PC-3 (cell line): ENCODE measurements at regions not wholly inside any gene's neighbourhood (a gene's known extent, or its start where the extent isn't known, plus 50 kb on each side); places are given as distances from the start of the nearest gene placed in this dataset.
"Not testable (repeated sequence)": the region's sequence is repeated elsewhere in the genome, so short reads cannot be mapped to it uniquely, and the experiment has no call there.

ENCODE experiments used
- ATAC-seq: fragments of 200-7000 bp; cut with Tn5 transposase; 2 replicates; pipeline ENCODE4 v1.9.1; 2020; ENCODE audit warnings: mild to moderate bottlenecking, moderate library complexity
- BruUV-seq: library from RNA; stranded (reverse); fragments of 400-500 nt; replicated peaks from 2 replicates; lab custom pipeline; 2021; lab: Mats Ljungman, UMichigan
- CTCF ChIA-PET: fragments of 300-600 bp; sonication (Branson Sonifier 250); formaldehyde crosslinking; loops from one replicate; lab custom pipeline; 2022; ENCODE audit warnings: antibody characterized with exemption; lab: Charles Lee
- POLR2A ChIA-PET: fragments of 300-600 bp; sonication (Branson Sonifier 250); formaldehyde crosslinking; loops from one replicate; lab custom pipeline; 2022; ENCODE audit warnings: antibody characterized with exemption; ENCODE audit not compliant: unreplicated experiment; lab: Charles Lee
- DNase-seq: peaks from one replicate; pipeline ENCODE4 v3.0.0-alpha.2; 2015
- H2AFZ ChIP-seq: fragments of 300-600 bp; sonication (generic); 2 replicates; pipeline ENCODE4 v1.6.0; 2016; ENCODE audit warnings: antibody characterized with exemption, low read length
- H3F3A ChIP-seq: fragments of 300-600 bp; sonication (generic); one replicate; pipeline ENCODE4 v1.6.0; 2017; ENCODE audit warnings: antibody characterized with exemption, low read length, control low read depth, mild to moderate bottlenecking; ENCODE audit not compliant: unreplicated experiment
- H3K27ac ChIP-seq: fragments of 300-600 bp; sonication (generic); 2 replicates; pipeline ENCODE4 v1.5.1; 2016; ENCODE audit warnings: mild to moderate bottlenecking, low read length
- H3K27me3 ChIP-seq: fragments of 300-600 bp; sonication (generic); 2 replicates; pipeline ENCODE4 v1.6.1; 2016; ENCODE audit warnings: low read length, mixed read lengths
- H3K36me3 ChIP-seq: fragments of 300-600 bp; sonication (generic); 2 replicates; pipeline ENCODE4 v1.6.1; 2016; ENCODE audit warnings: low read depth, mixed run types, low read length, mixed read lengths
- H3K4me1 ChIP-seq: fragments of 300-600 bp; sonication (generic); 2 replicates; pipeline ENCODE4 v1.5.1; 2016; ENCODE audit warnings: low read length; ENCODE audit not compliant: insufficient read depth
- H3K4me2 ChIP-seq: fragments of 300-600 bp; sonication (generic); 2 replicates; pipeline ENCODE4 v1.6.0; 2016; ENCODE audit warnings: low read length
- H3K4me3 ChIP-seq: fragments of 300-600 bp; sonication (generic); 2 replicates; pipeline ENCODE4 v1.5.1; 2016; ENCODE audit warnings: mild to moderate bottlenecking, low read length, mixed read lengths
- H3K79me2 ChIP-seq: fragments of 300-600 bp; sonication (generic); 2 replicates; pipeline ENCODE4 v1.6.1; 2017; ENCODE audit warnings: low read length, mixed read lengths
- H3K9ac ChIP-seq: fragments of 300-600 bp; sonication (generic); 2 replicates; pipeline ENCODE4 v1.6.0; 2016; ENCODE audit warnings: mild to moderate bottlenecking, low read length
- H3K9me2 ChIP-seq: fragments of 300-600 bp; sonication (generic); replicated peaks from 2 replicates; pipeline ENCODE4 v1.6.1; 2016; ENCODE audit warnings: mixed run types, low read length, mixed read lengths
- H3K9me3 ChIP-seq: fragments of 300-600 bp; sonication (generic); 2 replicates; pipeline ENCODE4 v1.6.1; 2016; ENCODE audit warnings: low read length, mixed read lengths
- H4K20me1 ChIP-seq: fragments of 300-600 bp; sonication (generic); 2 replicates; pipeline ENCODE4 v1.6.1; 2016; ENCODE audit warnings: low read length, mixed read lengths
- intact Hi-C: fragments of 100-400 bp; cut with micrococcal nuclease; formaldehyde crosslinking; loops from 2 replicates; pipeline ENCODE4 v1.9.0; 2023

GRCh38 chr21:10411776-10412526 lies 109.4 kb upstream of the TPTE start:
- H3K27me3 ChIP-seq, intact Hi-C loops, H2AFZ ChIP-seq, H3K36me3 ChIP-seq, ATAC-seq, CTCF ChIA-PET, POLR2A ChIA-PET, DNase-seq, BruUV-seq, H3K79me2 ChIP-seq, H3K4me1 ChIP-seq, H3K9ac ChIP-seq, H4K20me1 ChIP-seq, H3K27ac ChIP-seq, H3K9me2 ChIP-seq, H3K4me2 ChIP-seq, H3F3A ChIP-seq, H3K4me3 ChIP-seq: not testable (repeated sequence)
- H3K9me3 ChIP-seq: peaks cover 12% of the 10 kb centered on the region

- H3K27me3 ChIP-seq, POLR2A ChIA-PET, H3K9ac ChIP-seq, H3K4me3 ChIP-seq, ATAC-seq, H4K20me1 ChIP-seq, H3K4me1 ChIP-seq, H3K4me2 ChIP-seq, H2AFZ ChIP-seq, BruUV-seq, H3K27ac ChIP-seq, H3K9me2 ChIP-seq, DNase-seq, CTCF ChIA-PET, intact Hi-C loops, H3K36me3 ChIP-seq, H3F3A ChIP-seq, H3K79me2 ChIP-seq: not testable (repeated sequence)
- peaks cover 17% of the 10 kb centered on the region for H3K9me3 ChIP-seq
These were observed 108.5 kb upstream of the TPTE start for GRCh38 chr21:10412928-10413246.

- H3K27ac ChIP-seq, H4K20me1 ChIP-seq, H3K9me2 ChIP-seq, ATAC-seq, POLR2A ChIA-PET, H3K27me3 ChIP-seq, H3K4me2 ChIP-seq, H2AFZ ChIP-seq, H3K4me1 ChIP-seq, H3K79me2 ChIP-seq, DNase-seq, H3K9ac ChIP-seq, intact Hi-C loops, H3F3A ChIP-seq, BruUV-seq, H3K4me3 ChIP-seq, CTCF ChIA-PET, H3K36me3 ChIP-seq: not testable (repeated sequence)
- H3K9me3 ChIP-seq: peaks cover 19% of the 10 kb centered on the region
These were observed 107.9 kb upstream of the TPTE start for GRCh38 chr21:10413247-10414120.

GRCh38 chr21:10414121-10414924 lies 107.1 kb upstream of the TPTE start:
- H3K4me1 ChIP-seq, DNase-seq, BruUV-seq, H4K20me1 ChIP-seq, H3K79me2 ChIP-seq, H3K27me3 ChIP-seq, H3F3A ChIP-seq, POLR2A ChIA-PET, H3K36me3 ChIP-seq, ATAC-seq, H2AFZ ChIP-seq, H3K9me2 ChIP-seq, H3K4me2 ChIP-seq, H3K9ac ChIP-seq, H3K4me3 ChIP-seq, intact Hi-C loops, H3K27ac ChIP-seq, CTCF ChIA-PET: not testable (repeated sequence)
- peaks cover 25% of the 10 kb centered on the region for H3K9me3 ChIP-seq

GRCh38 chr21:10414925-10415254 lies 106.5 kb upstream of the TPTE start:
- DNase-seq, intact Hi-C loops: not testable (repeated sequence)
- peaks cover 27% of the 10 kb centered on the region for H3K9me3 ChIP-seq

GRCh38 chr21:10415456-10415855 lies 105.9 kb upstream of the TPTE start:
- H3K27ac ChIP-seq, H3K4me3 ChIP-seq, H2AFZ ChIP-seq, BruUV-seq, H3K27me3 ChIP-seq, H3K9me2 ChIP-seq, H3K4me2 ChIP-seq, H3K4me1 ChIP-seq, H3K9ac ChIP-seq, H3F3A ChIP-seq, ATAC-seq, DNase-seq, CTCF ChIA-PET, H4K20me1 ChIP-seq, intact Hi-C loops, H3K79me2 ChIP-seq, H3K36me3 ChIP-seq, POLR2A ChIA-PET: not testable (repeated sequence)
- peaks cover 27% of the 10 kb centered on the region for H3K9me3 ChIP-seq

More at GRCh38 chr21:10414925-10415254, 106.5 kb upstream of the TPTE start:
- H4K20me1 ChIP-seq, CTCF ChIA-PET, H3K27ac ChIP-seq, H3K4me2 ChIP-seq, H3K9me2 ChIP-seq, H3F3A ChIP-seq, H3K4me3 ChIP-seq, ATAC-seq, POLR2A ChIA-PET, H3K27me3 ChIP-seq, BruUV-seq, H3K36me3 ChIP-seq, H3K79me2 ChIP-seq, H3K4me1 ChIP-seq, H2AFZ ChIP-seq, H3K9ac ChIP-seq: not testable (repeated sequence)
